Esophagus squamous epithelium (tissue), 5 donors: ENCODE measurements at regions not wholly inside any gene's neighbourhood (a gene's known extent, or its start where the extent isn't known, plus 50 kb on each side); places are given as distances from the start of the nearest gene placed in this dataset.

Experiments used
- DNase-seq: peaks from one replicate; lab custom pipeline; 2025; lab: John Stamatoyannopoulos, UW
- H3K27ac ChIP-seq, 4 donors: fragments of 200-600 bp; sonication (generic); one replicate each; pipeline ENCODE4 v1.5.1; 2016 to 2019; ENCODE audit warnings: mild to moderate bottlenecking in 1 of 4
- H3K27me3 ChIP-seq, 4 donors: fragments of 200-600 bp; sonication (generic); 1 replicate in 3 of 4; 2 replicates in 1 of 4; pipeline versions ENCODE4 v1.5.1 to v1.6.0; 2017 to 2021; ENCODE audit warnings: antibody characterized with exemption in 1 of 4
- H3K36me3 ChIP-seq, 3 donors: fragments of 200-600 bp; sonication (generic); one replicate each; pipeline ENCODE4 v1.5.1; 2016 to 2019
- H3K4me1 ChIP-seq, 3 donors: fragments of 200-600 bp; sonication (generic); one replicate each; pipeline ENCODE4 v1.5.1; 2017 to 2019
- H3K4me3 ChIP-seq, 4 donors: fragments of 200-600 bp; sonication (generic); 1 replicate in 3 of 4; 2 replicates in 1 of 4; pipeline ENCODE4 v1.5.1; 2016 to 2019; ENCODE audit warnings: mild to moderate bottlenecking in 2 of 4, moderate library complexity in 1 of 4
- H3K9me3 ChIP-seq, 3 donors: fragments of 200-600 bp; sonication (generic); one replicate each; pipeline ENCODE4 v1.5.1; 2016 to 2019
- CTCF ChIP-seq, 6 experiments: fragments of 450-650 bp in 4 of 6; fragments of 200-600 bp in 2 of 6; sonication (generic) in 2 of 6; IDR thresholded peaks; one replicate each; pipeline ENCODE4 v1.5.1; 2016 to 2019; ENCODE audit warnings: antibody characterized with exemption in 6 of 6, mild to moderate bottlenecking in 4 of 6, moderate library complexity in 4 of 6
- POLR2A ChIP-seq, 4 donors: fragments of 450-650 bp; IDR thresholded peaks; one replicate each; pipeline ENCODE4 v1.6.1; 2017; ENCODE audit warnings: antibody characterized with exemption in 4 of 4, mild to moderate bottlenecking in 4 of 4, moderate library complexity in 3 of 4
- WGBS, 2 donors: methylation state at CpG; one replicate each; pipeline ENCODE4 v1.1.5; 2018; 5-methylcytosine and 5-hydroxymethylcytosine counted together
- intact Hi-C: fragments of 100-400 bp; cut with DNase I; formaldehyde crosslinking; loops from one replicate; pipeline ENCODE4 v1.15.0; 2022
- donor health status: DM: yes; HTN: yes; CAD: no.

GRCh38 chr18:10332452-10332851, 122.0 kb upstream of the APCDD1 start:
- 78 to 85% methylated on average over 8 to 9 of the region's 9 CpGs for WGBS, 2 donors
- peaks cover 0 to 12% (median 3%) of the 10 kb centered on the region in 3 donors for H3K4me1 ChIP-seq
- no peak overlapping the region for H3K27ac ChIP-seq
- H3K36me3 ChIP-seq: no peaks in the 10 kb centered on the region
- H3K27me3 ChIP-seq: no peaks in the 10 kb centered on the region
- no peak for TF ChIP-seq POLR2A (IDR thresholded peaks at IDR 0.05)
- no peak for TF ChIP-seq CTCF (IDR thresholded peaks at IDR 0.05)
- intact Hi-C loops: no loop called here
- DNase-seq: no peak
- no peak overlapping the region for H3K4me3 ChIP-seq
- H3K9me3 ChIP-seq: no peaks in the 10 kb centered on the region

GRCh38 chr18:10336749-10337350, 117.6 kb upstream of the APCDD1 start:
- no peak overlapping the region for H3K4me3 ChIP-seq
- TF ChIP-seq POLR2A (IDR thresholded peaks at IDR 0.05) (no peak), CTCF (IDR thresholded peaks at IDR 0.05) (no peak)
- no peaks in the 10 kb centered on the region for H3K36me3 ChIP-seq
- no peak overlapping the region for H3K27ac ChIP-seq
- intact Hi-C loops: no loop called here
- no peak for DNase-seq
- no peaks in the 10 kb centered on the region for H3K27me3 ChIP-seq
- 53 to 62% methylated on average over 6 to 14 of the region's 14 CpGs for WGBS, 2 donors
- peaks cover 0 to 12% (median 3%) of the 10 kb centered on the region in 3 donors for H3K4me1 ChIP-seq
- no peaks in the 10 kb centered on the region for H3K9me3 ChIP-seq

- no peaks in the 10 kb centered on the region for H3K9me3 ChIP-seq
- H3K27me3 ChIP-seq: no peaks in the 10 kb centered on the region
- peaks cover 0 to 12% (median 3%) of the 10 kb centered on the region in 3 donors for H3K4me1 ChIP-seq
- no peak overlapping the region for H3K4me3 ChIP-seq
- no peaks in the 10 kb centered on the region for H3K36me3 ChIP-seq
- H3K27ac ChIP-seq: no peak overlapping the region
- TF ChIP-seq CTCF (IDR thresholded peaks at IDR 0.05): no peak
- TF ChIP-seq POLR2A (IDR thresholded peaks at IDR 0.05): no peak
- WGBS, 2 donors: 80 to 91% methylated on average over 5 of the region's 5 CpGs
- intact Hi-C loops: no loop called here
- DNase-seq: no peak
These were observed 113.6 kb upstream of the APCDD1 start for GRCh38 chr18:10340821-10341220.

DNA sequence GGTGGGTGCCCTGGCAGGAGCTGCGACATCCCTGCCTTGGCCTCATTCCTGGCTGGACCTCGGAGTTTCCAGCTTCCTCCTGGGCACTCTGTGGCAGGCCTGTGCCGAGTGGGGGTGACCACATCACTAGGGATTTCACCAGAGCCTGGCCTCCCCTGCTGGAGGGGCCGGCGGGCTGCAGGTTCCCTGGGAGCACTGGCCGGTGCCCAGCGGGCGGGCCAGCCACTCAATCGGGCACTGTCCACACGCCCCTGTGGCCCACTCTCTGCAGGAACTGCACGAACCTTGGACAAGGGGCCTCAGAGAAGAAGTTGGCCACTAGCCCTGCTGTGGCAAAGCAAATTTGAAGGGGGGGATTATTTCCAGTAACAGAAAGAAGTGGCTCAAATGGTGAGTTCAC, 110.7 kb upstream of the APCDD1 start:
- DNase-seq: no peak
- Histone ChIP-seq H3K4me1 (no peaks in the 10 kb centered on the region), H3K9me3 (no peaks in the 10 kb centered on the region), H3K27me3 (no peaks in the 10 kb centered on the region), H3K36me3 (no peaks in the 10 kb centered on the region), H3K4me3 (no peak overlapping the region), H3K27ac (no peak overlapping the region)
- intact Hi-C loops: no loop called here
- TF ChIP-seq CTCF (IDR thresholded peaks at IDR 0.05): no peak
- no peak for TF ChIP-seq POLR2A (IDR thresholded peaks at IDR 0.05)
- 69 to 85% methylated on average over 3 to 5 of the region's 11 CpGs for WGBS, 2 donors

- no peak overlapping the region for H3K4me3 ChIP-seq
- no peaks in the 10 kb centered on the region for H3K9me3 ChIP-seq
- no peak overlapping the region for H3K27ac ChIP-seq
- intact Hi-C loops: no loop called here
- DNase-seq: no peak
- H3K36me3 ChIP-seq: no peaks in the 10 kb centered on the region
- H3K27me3 ChIP-seq: no peaks in the 10 kb centered on the region
- WGBS, 2 donors: 80 to 84% methylated on average over 9 to 15 of the region's 17 CpGs
- no peak for TF ChIP-seq POLR2A (IDR thresholded peaks at IDR 0.05)
- no peak for TF ChIP-seq CTCF (IDR thresholded peaks at IDR 0.05)
- H3K4me1 ChIP-seq: peaks cover 0 to 5% (median 0%) of the 10 kb centered on the region in 3 donors
These were observed 107.6 kb upstream of the APCDD1 start for GRCh38 chr18:10346749-10347415.
